HEK293T (cell line): ENCODE measurements at regions not wholly inside any gene's neighbourhood (a gene's known extent, or its start where the extent isn't known, plus 50 kb on each side); places are given as distances from the start of the nearest gene placed in this dataset.

Source experiments
- BHLHE40 ChIP-seq: fragments of 450-650 bp; IDR thresholded peaks from 2 replicates; pipeline ENCODE4 v1.6.1; 2016; ENCODE audit warnings: mild to moderate bottlenecking, moderate library complexity, borderline replicate concordance
- FOXM1 ChIP-seq: fragments of 450-650 bp; IDR thresholded peaks from 2 replicates; pipeline ENCODE4 v1.6.1; 2017; ENCODE audit warnings: mild to moderate bottlenecking, borderline replicate concordance
- L3MBTL2 ChIP-seq: fragments of 450-650 bp; conservative IDR thresholded peaks from 2 replicates; pipeline ENCODE4 v1.6.1; 2016; ENCODE audit warnings: mild to moderate bottlenecking
- LEF1 ChIP-seq: fragments of 450-650 bp; IDR thresholded peaks from 2 replicates; pipeline ENCODE4 v1.6.1; 2017; ENCODE audit warnings: mild to moderate bottlenecking, borderline replicate concordance
- SP1 ChIP-seq: fragments of 450-650 bp; IDR thresholded peaks from 2 replicates; pipeline ENCODE4 v1.6.1; 2017
- ZNF384 ChIP-seq: fragments of 450-650 bp; IDR thresholded peaks from 2 replicates; pipeline ENCODE4 v1.6.1; 2016

GRCh38 chr10:110431659-110432058, 66.0 kb upstream of the DUSP5 start:
- TF ChIP-seq BHLHE40 (no peak), LEF1 (no peak), L3MBTL2 (no peak), SP1 (no peak), FOXM1 (no peak), ZNF384 (no peak)
